Rectal smooth muscle tissue (tissue), 1 donor: ENCODE measurements at regions not wholly inside any gene's neighbourhood (a gene's known extent, or its start where the extent isn't known, plus 50 kb on each side); places are given as distances from the start of the nearest gene placed in this dataset.

ENCODE experiments used
- H3K27ac ChIP-seq: one replicate; pipeline ENCODE4 v1.7.0; 2013; ENCODE audit warnings: low read depth, low read length, inconsistent platforms
- H3K27me3 ChIP-seq: one replicate; pipeline ENCODE4 v1.7.0; 2013; ENCODE audit warnings: low read length; ENCODE audit not compliant: control insufficient read depth, insufficient read depth
- H3K36me3 ChIP-seq: one replicate; pipeline ENCODE4 v1.7.0; 2013; ENCODE audit warnings: low read length; ENCODE audit not compliant: control insufficient read depth, insufficient read depth
- H3K4me1 ChIP-seq: one replicate; pipeline ENCODE4 v1.7.0; 2013; ENCODE audit warnings: low read length; ENCODE audit not compliant: control insufficient read depth, insufficient read depth
- H3K4me3 ChIP-seq: one replicate; pipeline ENCODE4 v1.7.0; 2013; ENCODE audit warnings: low read length
- H3K9ac ChIP-seq: one replicate; pipeline ENCODE4 v1.7.0; 2013; ENCODE audit warnings: low read length

- H3K27ac ChIP-seq = no peak overlapping the region
- H3K4me3 ChIP-seq = no peak overlapping the region
- no peaks in the 10 kb centered on the region for H3K36me3 ChIP-seq
- no peaks in the 10 kb centered on the region for H3K27me3 ChIP-seq
- no peaks in the 10 kb centered on the region for H3K4me1 ChIP-seq
- no peak overlapping the region for H3K9ac ChIP-seq
Observed at GRCh38 chr1:95407886-95408291, 173.9 kb downstream of the RWDD3 start.

- no peak overlapping the region for H3K9ac ChIP-seq
- no peak overlapping the region for H3K4me3 ChIP-seq
- H3K4me1 ChIP-seq = no peaks in the 10 kb centered on the region
- no peak overlapping the region for H3K27ac ChIP-seq
- no peaks in the 10 kb centered on the region for H3K36me3 ChIP-seq
- no peaks in the 10 kb centered on the region for H3K27me3 ChIP-seq
Observed at GRCh38 chr1:95408507-95409136, 174.6 kb downstream of the RWDD3 start.

- Histone ChIP-seq H3K36me3 (no peaks in the 10 kb centered on the region), H3K4me1 (no peaks in the 10 kb centered on the region), H3K27me3 (no peaks in the 10 kb centered on the region), H3K9ac (no peak overlapping the region), H3K27ac (no peak overlapping the region), H3K4me3 (no peak overlapping the region)
Observed at GRCh38 chr1:95409276-95409675, 175.3 kb downstream of the RWDD3 start.

- H3K36me3 ChIP-seq = no peaks in the 10 kb centered on the region
- no peak overlapping the region for H3K4me3 ChIP-seq
- no peak overlapping the region for H3K27ac ChIP-seq
- H3K4me1 ChIP-seq = no peaks in the 10 kb centered on the region
- no peaks in the 10 kb centered on the region for H3K27me3 ChIP-seq
- H3K9ac ChIP-seq = no peak overlapping the region
Observed at GRCh38 chr1:95409901-95410300, 175.9 kb downstream of the RWDD3 start.

- Histone ChIP-seq H3K36me3 (no peaks in the 10 kb centered on the region), H3K4me3 (no peak overlapping the region), H3K4me1 (no peaks in the 10 kb centered on the region), H3K27ac (no peak overlapping the region), H3K27me3 (no peaks in the 10 kb centered on the region), H3K9ac (no peak overlapping the region)
Observed at GRCh38 chr1:95415146-95415545, 181.1 kb downstream of the RWDD3 start.

- H3K27ac ChIP-seq = no peak overlapping the region
- no peak overlapping the region for H3K9ac ChIP-seq
- H3K4me3 ChIP-seq = no peak overlapping the region
- no peaks in the 10 kb centered on the region for H3K27me3 ChIP-seq
- no peaks in the 10 kb centered on the region for H3K36me3 ChIP-seq
- H3K4me1 ChIP-seq = no peaks in the 10 kb centered on the region
Observed at GRCh38 chr1:95426772-95427171, 192.8 kb downstream of the RWDD3 start.

GRCh38 chr1:95427525-95427924, 193.5 kb downstream of the RWDD3 start:
- H3K4me1 ChIP-seq = no peaks in the 10 kb centered on the region
- H3K27ac ChIP-seq = no peak overlapping the region
- H3K36me3 ChIP-seq = no peaks in the 10 kb centered on the region
- no peaks in the 10 kb centered on the region for H3K27me3 ChIP-seq
- H3K9ac ChIP-seq = no peak overlapping the region
- H3K4me3 ChIP-seq = no peak overlapping the region

GRCh38 chr1:95431235-95431634, 197.2 kb downstream of the RWDD3 start:
- H3K9ac ChIP-seq = no peak overlapping the region
- H3K36me3 ChIP-seq = no peaks in the 10 kb centered on the region
- H3K4me3 ChIP-seq = no peak overlapping the region
- H3K27me3 ChIP-seq = no peaks in the 10 kb centered on the region
- H3K4me1 ChIP-seq = no peaks in the 10 kb centered on the region
- H3K27ac ChIP-seq = no peak overlapping the region

GRCh38 chr1:95435611-95436010, 201.6 kb downstream of the RWDD3 start:
- no peaks in the 10 kb centered on the region for H3K36me3 ChIP-seq
- no peak overlapping the region for H3K27ac ChIP-seq
- no peaks in the 10 kb centered on the region for H3K4me1 ChIP-seq
- no peak overlapping the region for H3K9ac ChIP-seq
- H3K4me3 ChIP-seq = no peak overlapping the region
- no peaks in the 10 kb centered on the region for H3K27me3 ChIP-seq

- H3K4me3 ChIP-seq = no peak overlapping the region
- H3K4me1 ChIP-seq = no peaks in the 10 kb centered on the region
- no peak overlapping the region for H3K9ac ChIP-seq
- no peaks in the 10 kb centered on the region for H3K27me3 ChIP-seq
- H3K36me3 ChIP-seq = no peaks in the 10 kb centered on the region
- no peak overlapping the region for H3K27ac ChIP-seq
Observed at GRCh38 chr1:95437011-95437410, 203.0 kb downstream of the RWDD3 start.

- Histone ChIP-seq H3K27me3 (no peaks in the 10 kb centered on the region), H3K36me3 (no peaks in the 10 kb centered on the region), H3K27ac (no peak overlapping the region), H3K4me3 (no peak overlapping the region), H3K9ac (no peak overlapping the region), H3K4me1 (no peaks in the 10 kb centered on the region)
Observed at GRCh38 chr1:95437781-95438180, 203.8 kb downstream of the RWDD3 start.

GRCh38 chr1:95438218-95438948, 204.4 kb downstream of the RWDD3 start:
- no peaks in the 10 kb centered on the region for H3K27me3 ChIP-seq
- no peaks in the 10 kb centered on the region for H3K4me1 ChIP-seq
- H3K9ac ChIP-seq = no peak overlapping the region
- no peak overlapping the region for H3K4me3 ChIP-seq
- H3K27ac ChIP-seq = no peak overlapping the region
- H3K36me3 ChIP-seq = no peaks in the 10 kb centered on the region

- Histone ChIP-seq H3K27ac (no peak overlapping the region), H3K27me3 (no peaks in the 10 kb centered on the region), H3K36me3 (no peaks in the 10 kb centered on the region), H3K9ac (no peak overlapping the region), H3K4me1 (no peaks in the 10 kb centered on the region), H3K4me3 (no peak overlapping the region)
Observed at GRCh38 chr1:95440511-95440910, 206.5 kb downstream of the RWDD3 start.
